ENCODE measurements at regions not wholly inside any gene's neighbourhood (a gene's known extent, or its start where the extent isn't known, plus 50 kb on each side); places are given as distances from the start of the nearest gene placed in this dataset.
"Not testable (repeated sequence)": the region's sequence is repeated elsewhere in the genome, so short reads cannot be mapped to it uniquely, and the experiment has no call there.

GRCh38 chr10:28130267-28130666 is 131.4 kb upstream of the ODAD2 start:
- DNase-seq: no peak

DNA sequence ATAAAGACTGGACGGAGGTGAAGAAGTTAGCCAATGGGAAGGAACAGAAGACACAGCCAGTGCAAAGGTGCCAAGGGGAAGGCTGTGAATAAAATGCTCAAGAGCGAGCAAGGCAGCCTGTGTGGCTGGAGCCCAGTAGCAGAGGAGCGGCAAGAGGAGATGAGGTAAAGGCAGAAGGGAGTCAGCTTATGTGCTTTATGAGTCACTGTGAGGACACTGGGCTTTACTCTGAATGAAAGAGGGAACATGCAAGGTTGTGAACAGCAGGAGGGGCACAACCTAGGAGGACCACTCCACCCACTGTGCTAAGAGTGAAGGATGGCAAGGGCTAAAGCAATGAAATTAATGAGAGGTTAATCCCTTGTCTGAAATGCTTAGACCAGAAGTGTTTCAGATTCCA is 129.0 kb upstream of the ODAD2 start:
- no peak for DNase-seq

GRCh38 chr10:28125701-28126100 is 126.8 kb upstream of the ODAD2 start:
- DNase-seq: no peak

- DNase-seq: no peak
These were observed 121.9 kb upstream of the ODAD2 start for GRCh38 chr10:28120795-28121194.

DNA sequence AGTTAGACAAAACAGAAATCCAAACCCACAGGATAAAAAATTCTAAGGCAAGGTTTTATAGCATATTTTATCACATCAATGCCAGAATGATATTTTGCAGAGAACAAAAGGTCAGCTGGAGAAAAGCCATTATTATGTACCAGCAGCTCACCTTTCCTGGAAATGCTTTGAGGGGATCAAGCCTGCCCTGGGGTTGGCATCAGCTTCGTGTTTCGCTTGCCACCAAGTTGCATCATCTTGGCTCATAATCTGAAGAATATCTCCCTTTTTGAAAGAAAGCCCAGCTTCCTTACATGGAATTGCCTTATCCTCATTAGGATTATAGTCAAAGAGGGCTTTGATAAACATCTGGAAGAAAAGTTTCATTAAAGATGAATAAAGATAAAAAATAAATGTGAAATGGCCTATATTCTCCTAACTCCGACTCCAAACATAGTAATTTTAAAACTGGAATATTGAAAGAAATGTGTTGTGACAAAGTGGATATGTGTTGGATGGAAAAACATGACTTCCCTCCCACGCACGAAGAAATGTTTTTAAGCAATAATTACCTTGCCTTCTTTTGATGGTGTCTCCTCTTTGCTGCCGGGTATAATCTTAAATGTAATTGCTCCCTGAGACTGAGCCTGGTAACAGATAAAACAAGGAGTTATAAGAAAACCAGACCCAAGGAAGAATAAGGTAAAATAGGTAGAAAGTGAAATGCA is 121.3 kb upstream of the ODAD2 start:
- DNase-seq: no peak

GRCh38 chr10:28118985-28119628 is 120.2 kb upstream of the ODAD2 start:
- DNase-seq: no peak

DNA sequence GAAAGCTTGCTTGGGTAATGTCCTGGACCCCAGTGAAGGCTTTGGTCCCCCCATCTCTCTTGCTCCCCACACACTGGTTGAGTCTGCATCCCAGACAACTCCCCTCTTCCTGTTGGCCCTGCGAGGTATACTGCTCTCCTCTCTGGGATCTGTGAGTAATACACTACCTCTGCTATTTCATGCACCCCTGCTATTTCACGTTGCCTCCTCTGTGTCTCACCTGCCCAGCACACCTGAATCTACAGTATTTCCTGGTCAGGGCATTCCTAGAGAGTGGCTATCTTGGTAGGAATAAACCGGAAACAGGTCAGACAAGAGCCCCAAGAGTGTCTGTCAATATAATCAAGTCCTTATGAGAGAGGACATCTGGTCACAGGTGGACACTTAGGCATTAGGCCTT is 114.3 kb upstream of the ODAD2 start:
- no peak for DNase-seq

DNA sequence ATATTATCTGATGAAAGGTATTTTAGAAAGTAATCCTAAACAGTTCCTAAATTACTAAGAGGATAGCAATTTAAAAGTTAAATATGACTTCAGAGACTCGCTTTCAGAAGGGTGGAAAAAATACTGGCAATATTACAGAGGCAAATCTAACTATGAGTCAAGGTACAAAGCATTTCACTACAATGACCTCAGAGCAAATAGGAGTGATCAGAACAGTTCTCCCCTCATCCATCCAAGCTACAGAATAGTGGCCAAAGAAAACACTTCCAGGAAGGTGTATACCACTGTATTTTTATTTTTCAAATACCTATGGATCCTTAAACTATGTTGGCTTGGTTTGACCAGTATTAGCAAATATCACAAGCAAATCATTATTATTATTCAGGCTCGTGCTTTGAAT is 112.8 kb upstream of the ODAD2 start:
- DNase-seq: no peak

GRCh38 chr10:28105561-28105960 is 106.7 kb upstream of the ODAD2 start:
- no peak for DNase-seq

GRCh38 chr10:28097633-28098032 is 98.8 kb upstream of the ODAD2 start:
- no peak for DNase-seq

DNA sequence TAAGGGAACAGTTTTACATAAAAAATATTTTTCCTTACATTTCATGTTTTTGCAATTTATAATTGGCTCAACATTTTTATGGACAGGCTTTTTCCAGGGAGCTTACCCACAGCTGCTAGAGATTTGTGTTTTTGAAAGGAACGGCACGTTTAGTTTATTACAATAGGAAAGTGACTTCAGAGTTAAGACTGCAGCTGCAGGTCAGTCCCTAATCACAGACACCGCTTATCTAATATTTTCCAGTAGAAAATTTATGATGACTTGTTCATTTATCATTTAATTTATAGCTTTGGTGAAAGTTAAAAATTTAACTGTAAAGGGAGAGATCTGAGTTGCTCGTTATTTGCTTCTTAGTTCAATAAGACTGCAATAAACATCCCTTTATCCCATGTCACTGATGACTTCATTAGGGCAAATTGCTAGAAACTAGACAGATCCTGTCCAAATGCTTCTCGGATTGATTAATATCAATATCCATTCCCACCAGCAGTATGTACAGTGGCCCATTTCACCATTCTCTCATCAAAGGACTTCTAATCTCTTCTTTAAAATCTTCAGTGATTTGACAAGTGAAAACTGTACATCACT is 97.0 kb upstream of the ODAD2 start:
- no peak for DNase-seq

GRCh38 chr10:28094121-28094520 is 95.2 kb upstream of the ODAD2 start:
- DNase-seq: no peak

GRCh38 chr10:28091913-28092312 is 93.0 kb upstream of the ODAD2 start:
- no peak for DNase-seq

DNA sequence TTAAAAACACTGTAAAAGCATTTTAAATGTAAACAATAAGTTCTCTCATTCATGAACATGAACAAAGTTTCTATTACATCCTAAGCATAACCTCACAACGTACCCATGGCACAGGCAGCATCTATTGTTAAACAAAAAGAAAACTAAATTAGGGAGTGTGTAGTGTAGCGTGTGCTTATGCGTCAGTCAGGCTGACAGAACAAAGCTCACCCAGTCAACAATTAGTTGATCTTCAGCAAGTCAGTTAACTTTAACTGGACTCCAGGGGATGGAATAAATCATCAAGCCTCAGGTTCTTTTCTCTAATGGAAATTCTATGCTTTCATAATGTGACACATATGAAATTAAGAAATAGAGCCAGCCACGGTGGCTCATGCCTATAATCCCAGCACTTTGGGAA is 91.6 kb upstream of the ODAD2 start:
- DNase-seq: no peak

GRCh38 chr10:28089467-28089866 is 90.6 kb upstream of the ODAD2 start:
- peak; percentile 4 for DNase-seq

DNA sequence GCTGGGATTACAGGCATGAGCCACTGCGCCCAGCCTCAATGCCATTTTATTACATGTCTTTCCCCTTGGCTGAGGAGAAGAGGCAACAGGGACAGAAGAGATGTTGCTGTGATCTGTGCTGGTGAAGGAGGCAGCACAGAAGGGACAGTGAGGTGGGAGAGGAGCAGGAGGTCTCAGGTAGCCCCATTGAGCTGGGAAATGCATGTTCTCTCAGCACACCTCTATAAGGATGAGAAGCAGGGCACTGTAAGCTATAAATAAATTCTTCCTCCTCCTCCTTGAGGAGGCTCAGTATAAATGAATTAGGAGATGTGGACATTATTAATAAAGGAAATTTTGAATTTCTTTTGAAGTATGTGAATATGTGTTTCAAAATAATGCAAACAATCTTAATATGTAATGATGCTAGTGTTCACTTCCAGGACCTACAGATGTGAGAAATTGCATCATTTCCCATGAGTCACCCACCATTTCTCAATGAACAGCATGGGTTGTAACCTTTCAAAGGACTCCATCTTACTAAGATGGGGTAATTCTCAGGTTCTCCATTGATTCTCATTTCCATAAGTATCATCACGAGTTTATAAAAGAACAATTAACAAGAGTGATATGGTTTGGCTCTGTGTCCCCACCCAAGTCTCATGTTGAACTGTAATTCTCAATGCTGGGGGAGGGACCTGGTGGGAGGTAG is 88.9 kb upstream of the ODAD2 start:
- peak; percentile 42 for DNase-seq

GRCh38 chr10:28085760-28086159 is 86.9 kb upstream of the ODAD2 start:
- not testable (repeated sequence) for DNase-seq

DNA sequence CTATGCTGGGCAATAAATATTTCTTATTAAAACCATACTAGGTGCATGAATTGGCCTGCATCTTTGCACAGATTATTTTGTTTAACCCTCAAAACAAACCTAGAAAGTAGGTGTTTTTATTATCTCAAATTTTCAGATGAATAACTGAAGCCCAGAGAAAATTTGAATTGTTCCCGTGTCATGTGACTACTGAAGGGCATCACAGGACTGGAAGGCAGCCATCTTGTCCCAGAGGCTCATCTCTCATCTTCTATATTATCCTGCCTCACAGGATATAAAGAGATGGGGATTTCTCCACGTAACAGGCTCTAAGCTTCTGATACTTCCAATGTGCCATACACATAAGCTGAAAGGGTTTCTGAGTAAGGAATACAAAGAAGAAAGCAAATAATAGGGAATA is 84.0 kb upstream of the ODAD2 start:
- no peak for DNase-seq

DNA sequence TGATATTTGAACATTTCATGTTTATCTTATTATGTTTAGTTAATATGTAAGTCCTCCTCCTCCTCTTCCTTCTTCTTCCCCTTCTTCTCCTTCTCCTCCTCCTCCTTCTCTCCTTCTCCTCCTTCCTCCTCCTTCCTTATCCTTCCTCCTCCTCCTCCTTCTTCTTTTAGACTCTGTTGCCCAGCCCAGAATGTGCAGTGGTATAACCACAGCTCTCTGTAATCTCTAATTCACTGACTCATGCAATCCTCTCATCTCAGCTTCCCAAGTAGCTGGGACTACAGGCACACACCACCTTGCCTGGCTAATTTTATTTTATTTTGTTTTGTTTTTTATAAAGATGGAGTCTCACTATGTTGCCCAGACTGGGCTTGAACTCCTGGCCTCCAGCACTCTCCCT is 83.4 kb upstream of the ODAD2 start:
- DNase-seq: no peak

DNA sequence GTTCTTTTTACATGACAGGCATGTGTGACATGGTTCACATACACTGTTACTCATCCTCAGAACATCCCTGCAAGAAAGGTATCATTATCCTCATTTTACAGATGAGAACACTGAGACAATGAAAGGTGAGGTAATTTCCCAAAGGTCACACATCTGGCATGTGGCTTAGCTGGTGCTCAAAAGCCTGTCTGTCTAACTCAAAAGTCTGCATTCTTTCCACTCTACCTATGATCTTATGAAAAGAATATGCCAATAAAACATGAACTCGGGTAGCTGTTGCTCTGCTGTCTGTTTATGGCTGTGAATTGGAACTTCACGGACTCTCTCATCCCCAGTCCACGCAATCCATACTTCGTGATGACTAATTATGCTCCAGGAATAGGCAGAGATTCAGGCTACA is 79.0 kb upstream of the ODAD2 start:
- no peak for DNase-seq

- DNase-seq: no peak
These were observed 76.5 kb upstream of the ODAD2 start for GRCh38 chr10:28075424-28075823.

- no peak for DNase-seq
These were observed 73.7 kb upstream of the ODAD2 start for GRCh38 chr10:28072573-28072972.

DNA sequence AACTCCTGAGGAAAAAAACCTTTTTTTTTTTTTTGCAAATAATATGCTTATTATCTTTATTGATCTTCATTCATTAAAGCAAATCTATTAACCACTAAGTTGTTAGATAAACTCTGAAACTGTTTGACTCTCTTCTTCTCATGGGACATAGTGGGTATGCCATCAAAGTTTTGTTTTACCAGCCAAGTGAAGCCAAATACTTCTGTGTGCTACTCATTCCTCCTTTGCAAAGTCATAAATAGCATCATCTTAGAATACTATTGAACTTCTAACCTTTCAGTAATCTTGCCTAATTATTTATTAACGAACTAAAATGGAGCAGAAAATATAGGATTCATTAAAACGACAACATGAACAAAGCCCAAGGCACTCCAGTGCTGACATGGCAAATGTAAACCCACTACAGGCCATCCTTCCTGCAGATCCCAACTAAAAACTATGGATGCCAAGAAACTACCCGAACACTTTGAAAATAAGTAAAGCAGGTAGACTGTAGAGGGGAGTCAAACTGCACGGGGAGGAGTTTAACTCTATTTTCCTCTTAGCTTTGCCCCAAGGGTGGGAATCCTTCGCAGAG is 61.2 kb upstream of the ODAD2 start:
- no peak for DNase-seq

- no peak for DNase-seq
These were observed 59.9 kb upstream of the ODAD2 start for GRCh38 chr10:28058746-28059145.
